ENCODE measurements at regions not wholly inside any gene's neighbourhood (a gene's known extent, or its start where the extent isn't known, plus 50 kb on each side); places are given as distances from the start of the nearest gene placed in this dataset.

DNA sequence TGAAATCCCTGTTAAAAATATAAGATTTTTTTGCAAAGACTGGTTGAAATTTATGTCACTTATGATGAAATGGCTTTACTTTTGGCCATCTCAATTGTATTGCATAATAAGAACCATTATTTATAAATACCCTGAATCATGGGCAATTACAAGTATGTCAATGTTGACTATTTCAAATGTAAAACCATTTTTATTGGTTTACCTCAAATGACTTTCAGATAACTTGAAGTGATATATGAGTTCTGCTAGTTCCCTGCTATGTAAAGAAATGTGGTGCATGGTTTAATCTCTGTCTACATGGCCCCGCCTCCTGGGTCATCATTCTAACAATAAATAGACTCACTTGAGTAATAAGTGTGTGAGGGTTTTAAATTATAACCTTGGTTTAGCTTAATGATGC, 275.6 kb upstream of the PREP start:
- TF ChIP-seq POLR2A (IDR thresholded peaks at IDR 0.05) (no peak), EP300 (IDR thresholded peaks at IDR 0.05) (no peak)
- TF ChIP-seq, protein P1, sequence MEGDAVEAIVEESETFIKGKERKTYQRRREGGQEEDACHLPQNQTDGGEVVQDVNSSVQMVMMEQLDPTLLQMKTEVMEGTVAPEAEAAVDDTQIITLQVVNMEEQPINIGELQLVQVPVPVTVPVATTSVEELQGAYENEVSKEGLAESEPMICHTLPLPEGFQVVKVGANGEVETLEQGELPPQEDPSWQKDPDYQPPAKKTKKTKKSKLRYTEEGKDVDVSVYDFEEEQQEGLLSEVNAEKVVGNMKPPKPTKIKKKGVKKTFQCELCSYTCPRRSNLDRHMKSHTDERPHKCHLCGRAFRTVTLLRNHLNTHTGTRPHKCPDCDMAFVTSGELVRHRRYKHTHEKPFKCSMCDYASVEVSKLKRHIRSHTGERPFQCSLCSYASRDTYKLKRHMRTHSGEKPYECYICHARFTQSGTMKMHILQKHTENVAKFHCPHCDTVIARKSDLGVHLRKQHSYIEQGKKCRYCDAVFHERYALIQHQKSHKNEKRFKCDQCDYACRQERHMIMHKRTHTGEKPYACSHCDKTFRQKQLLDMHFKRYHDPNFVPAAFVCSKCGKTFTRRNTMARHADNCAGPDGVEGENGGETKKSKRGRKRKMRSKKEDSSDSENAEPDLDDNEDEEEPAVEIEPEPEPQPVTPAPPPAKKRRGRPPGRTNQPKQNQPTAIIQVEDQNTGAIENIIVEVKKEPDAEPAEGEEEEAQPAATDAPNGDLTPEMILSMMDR (IDR thresholded peaks at IDR 0.05) = no peak
